Stimulated activated CD4-positive, alpha-beta T cell treated with anti-CD3 and anti-CD28 coated beads, Interleukin-4, amount 100 ng/mL, for 48 hours (primary cell): ENCODE measurements at regions not wholly inside any gene's neighbourhood (a gene's known extent, or its start where the extent isn't known, plus 50 kb on each side); places are given as distances from the start of the nearest gene placed in this dataset.

ENCODE experiments used
- DNase-seq, 2 donors: peaks; one replicate each; pipeline ENCODE4 v3.0.0-alpha.2; 2020; ENCODE audit warnings: low read depth in 2 of 2

GRCh38 chr2:168338803-168339437 is 91.5 kb upstream of the STK39 start:
- DNase-seq, result no peak

- DNase-seq, result no peak
These were observed 93.5 kb upstream of the STK39 start for GRCh38 chr2:168340931-168341330.

GRCh38 chr2:168343586-168343985 is 96.2 kb upstream of the STK39 start:
- no peak for DNase-seq

GRCh38 chr2:168344706-168345105 is 97.3 kb upstream of the STK39 start:
- no peak for DNase-seq

- no peak for DNase-seq
These were observed 98.2 kb upstream of the STK39 start for GRCh38 chr2:168345601-168346000.

GRCh38 chr2:168346725-168347477 is 99.5 kb upstream of the STK39 start:
- peak; percentile 47 to 52 for DNase-seq

GRCh38 chr2:168348076-168348475 is 100.7 kb upstream of the STK39 start:
- no peak for DNase-seq

- no peak for DNase-seq
These were observed 103.0 kb upstream of the STK39 start for GRCh38 chr2:168350380-168350779.

- no peak for DNase-seq
These were observed 102.8 kb upstream of the CERS6 start for GRCh38 chr2:168353251-168353650.

- no peak for DNase-seq
These were observed 101.6 kb upstream of the CERS6 start for GRCh38 chr2:168354499-168354898.

- DNase-seq, result no peak
These were observed 101.0 kb upstream of the CERS6 start for GRCh38 chr2:168355121-168355520.

GRCh38 chr2:168355779-168356476 is 100.1 kb upstream of the CERS6 start:
- no peak for DNase-seq

- DNase-seq, result no peak
These were observed 99.6 kb upstream of the CERS6 start for GRCh38 chr2:168356477-168356835.

- no peak for DNase-seq
These were observed 98.1 kb upstream of the CERS6 start for GRCh38 chr2:168357797-168358472.

GRCh38 chr2:168359082-168359481 is 97.0 kb upstream of the CERS6 start:
- DNase-seq, result no peak

GRCh38 chr2:168363347-168364092 is 92.6 kb upstream of the CERS6 start:
- DNase-seq, result no peak

- DNase-seq, result no peak
These were observed 90.9 kb upstream of the CERS6 start for GRCh38 chr2:168365094-168365621.

GRCh38 chr2:168369031-168369430 is 87.0 kb upstream of the CERS6 start:
- no peak for DNase-seq

- DNase-seq, result no peak
These were observed 84.6 kb upstream of the CERS6 start for GRCh38 chr2:168371273-168372019.

GRCh38 chr2:168373468-168373867 is 82.6 kb upstream of the CERS6 start:
- DNase-seq, result no peak
